GM12874 (cell line): ENCODE measurements at regions not wholly inside any gene's neighbourhood (a gene's known extent, or its start where the extent isn't known, plus 50 kb on each side); places are given as distances from the start of the nearest gene placed in this dataset.

Experiments used
- CTCF ChIP-seq: IDR thresholded peaks from 2 replicates; pipeline ENCODE4 v1.5.1; 2011; ENCODE audit warnings: low read depth, mild to moderate bottlenecking, control low read depth, low read length, moderate library complexity; ENCODE audit not compliant: insufficient read depth

GRCh38 chr16:73871088-73871733 is 425.4 kb upstream of the PSMD7 start:
- TF ChIP-seq CTCF, result no peak

DNA sequence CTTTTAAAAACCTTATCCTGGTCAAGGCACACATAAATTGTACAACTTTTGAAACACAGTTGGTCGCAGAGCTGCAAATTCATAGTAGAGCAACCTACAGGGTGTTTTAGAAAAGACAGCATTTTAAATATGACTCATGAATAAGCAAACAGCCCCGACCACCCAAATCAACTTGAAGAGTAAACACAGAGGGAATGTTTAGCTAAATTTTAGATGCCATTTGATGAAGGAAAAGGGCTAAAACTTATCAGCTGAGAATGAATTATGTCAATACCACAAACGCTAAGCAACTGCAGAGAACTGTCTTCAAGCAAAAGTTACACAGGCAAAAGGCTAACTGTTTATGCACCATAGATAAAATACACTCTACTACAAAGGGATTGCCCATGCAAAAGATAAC is 427.5 kb upstream of the PSMD7 start:
- no peak for TF ChIP-seq CTCF

GRCh38 chr16:73864868-73865267 is 431.7 kb upstream of the PSMD7 start:
- TF ChIP-seq CTCF, result no peak

DNA sequence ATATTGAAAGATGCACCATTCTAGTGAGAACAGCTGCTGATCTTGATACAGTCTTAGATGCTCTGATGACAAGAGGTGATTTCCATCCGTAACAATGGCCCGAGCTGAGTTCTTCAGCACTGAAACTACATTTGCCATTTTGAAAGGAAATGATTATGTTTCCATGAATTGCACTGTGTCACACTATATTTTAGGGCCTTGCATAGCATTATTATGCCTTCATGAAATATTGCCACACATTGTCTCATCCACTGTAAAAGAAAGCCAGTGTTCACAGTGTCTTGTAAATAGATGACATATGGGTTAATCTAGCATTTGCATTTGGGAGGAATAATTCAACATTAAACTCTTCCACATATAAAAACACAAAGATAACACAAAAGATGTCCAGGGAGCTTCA is 438.3 kb upstream of the PSMD7 start:
- TF ChIP-seq CTCF, result no peak

- no peak for TF ChIP-seq CTCF
Observed at GRCh38 chr16:73853968-73854367, 442.6 kb upstream of the PSMD7 start.

GRCh38 chr16:73852561-73852960 is 444.1 kb upstream of the PSMD7 start:
- no peak for TF ChIP-seq CTCF

GRCh38 chr16:73848993-73849392 is 447.6 kb upstream of the PSMD7 start:
- TF ChIP-seq CTCF, result no peak
